ENCODE measurements at regions not wholly inside any gene's neighbourhood (a gene's known extent, or its start where the extent isn't known, plus 50 kb on each side); places are given as distances from the start of the nearest gene placed in this dataset.

GRCh38 chr4:23279377-23279986 lies 586.7 kb downstream of the GBA3 start:
- H3K27me3 ChIP-seq: no peaks in the 10 kb centered on the region
- H3K27ac ChIP-seq: no peak overlapping the region
- TF ChIP-seq, protein P1, sequence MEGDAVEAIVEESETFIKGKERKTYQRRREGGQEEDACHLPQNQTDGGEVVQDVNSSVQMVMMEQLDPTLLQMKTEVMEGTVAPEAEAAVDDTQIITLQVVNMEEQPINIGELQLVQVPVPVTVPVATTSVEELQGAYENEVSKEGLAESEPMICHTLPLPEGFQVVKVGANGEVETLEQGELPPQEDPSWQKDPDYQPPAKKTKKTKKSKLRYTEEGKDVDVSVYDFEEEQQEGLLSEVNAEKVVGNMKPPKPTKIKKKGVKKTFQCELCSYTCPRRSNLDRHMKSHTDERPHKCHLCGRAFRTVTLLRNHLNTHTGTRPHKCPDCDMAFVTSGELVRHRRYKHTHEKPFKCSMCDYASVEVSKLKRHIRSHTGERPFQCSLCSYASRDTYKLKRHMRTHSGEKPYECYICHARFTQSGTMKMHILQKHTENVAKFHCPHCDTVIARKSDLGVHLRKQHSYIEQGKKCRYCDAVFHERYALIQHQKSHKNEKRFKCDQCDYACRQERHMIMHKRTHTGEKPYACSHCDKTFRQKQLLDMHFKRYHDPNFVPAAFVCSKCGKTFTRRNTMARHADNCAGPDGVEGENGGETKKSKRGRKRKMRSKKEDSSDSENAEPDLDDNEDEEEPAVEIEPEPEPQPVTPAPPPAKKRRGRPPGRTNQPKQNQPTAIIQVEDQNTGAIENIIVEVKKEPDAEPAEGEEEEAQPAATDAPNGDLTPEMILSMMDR (IDR thresholded peaks at IDR 0.05): no peak
- intact Hi-C loops (cut with DNase I): no loop called here
- H3K9me3 ChIP-seq: no peaks in the 10 kb centered on the region
- no peaks in the 10 kb centered on the region for H3K4me1 ChIP-seq
- no peak for DNase-seq (ENCODE audit: low spot score in 2 of 2)
- no peak overlapping the region for H3K4me3 ChIP-seq
- H3K36me3 ChIP-seq: no peaks in the 10 kb centered on the region

DNA sequence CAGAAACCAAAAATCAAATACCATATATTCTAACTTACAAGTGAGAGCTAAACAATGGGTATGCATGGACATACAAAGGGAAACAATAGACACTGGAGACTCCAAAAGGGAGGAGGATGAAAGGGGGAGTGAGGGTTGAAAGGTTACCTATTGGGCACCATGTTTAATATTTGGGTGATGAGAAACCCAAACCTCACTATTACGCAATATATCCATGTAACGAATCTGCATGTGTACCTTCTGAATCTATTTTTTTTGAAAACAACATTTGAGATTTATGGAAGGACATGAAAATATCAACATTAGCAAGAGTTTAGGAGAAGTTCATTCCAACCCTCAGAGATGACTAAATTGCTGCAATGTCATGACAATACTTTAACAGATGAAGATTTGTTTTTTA lies 586.1 kb downstream of the GBA3 start:
- TF ChIP-seq, protein P1 (IDR thresholded peaks at IDR 0.05): no peak
- Histone ChIP-seq H3K36me3 (no peaks in the 10 kb centered on the region), H3K4me1 (no peaks in the 10 kb centered on the region), H3K9me3 (no peaks in the 10 kb centered on the region), H3K4me3 (no peak overlapping the region), H3K27ac (no peak overlapping the region), H3K27me3 (no peaks in the 10 kb centered on the region)
- DNase-seq (ENCODE audit: low spot score in 2 of 2): no peak
- intact Hi-C loops (cut with DNase I): no loop called here

DNA sequence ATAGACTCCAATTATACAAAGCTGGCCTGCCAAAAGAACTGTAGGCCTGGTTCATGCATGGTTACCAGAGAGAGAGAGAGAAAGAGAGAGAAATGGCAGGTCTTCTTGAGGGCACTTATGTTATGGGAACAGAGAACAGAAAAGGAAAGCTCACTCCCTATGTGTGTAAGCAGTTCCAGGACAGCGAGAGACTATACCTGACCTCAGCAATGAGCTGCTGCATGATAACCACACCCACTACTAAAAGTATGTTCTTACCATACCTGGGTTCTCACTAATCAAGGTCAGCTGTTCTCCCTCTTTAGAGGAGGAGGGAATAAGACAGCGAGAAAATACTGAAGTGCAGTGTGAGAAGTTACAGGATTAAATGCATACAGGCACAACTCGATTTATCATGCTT lies 583.3 kb downstream of the GBA3 start:
- Histone ChIP-seq H3K4me3 (no peak overlapping the region), H3K27me3 (no peaks in the 10 kb centered on the region), H3K9me3 (no peaks in the 10 kb centered on the region), H3K4me1 (no peaks in the 10 kb centered on the region), H3K36me3 (no peaks in the 10 kb centered on the region), H3K27ac (no peak overlapping the region)
- intact Hi-C loops (cut with DNase I): no loop called here
- TF ChIP-seq, protein P1 (IDR thresholded peaks at IDR 0.05): no peak
- no peak for DNase-seq (ENCODE audit: low spot score in 2 of 2)

DNA sequence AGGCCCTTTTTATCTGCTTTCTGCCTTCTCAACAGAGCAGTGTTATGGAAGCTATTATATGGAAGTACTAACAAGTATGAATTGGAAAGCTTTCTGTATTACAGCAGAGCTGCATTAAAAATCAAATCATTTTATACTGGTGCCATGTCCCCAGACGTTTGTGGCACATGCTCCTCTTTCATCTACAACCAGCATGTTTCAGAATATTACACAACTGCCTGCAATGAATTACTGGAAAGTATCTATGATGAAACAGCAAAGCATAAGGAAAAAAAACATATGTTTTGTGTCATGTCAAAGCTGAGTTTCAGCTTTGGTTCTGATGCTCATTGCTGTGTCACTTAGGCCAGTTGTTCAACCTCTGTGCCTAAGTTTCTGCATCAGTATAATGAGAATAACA lies 576.8 kb downstream of the GBA3 start:
- TF ChIP-seq, protein P1 (IDR thresholded peaks at IDR 0.05): no peak
- intact Hi-C loops (cut with DNase I): no loop called here
- Histone ChIP-seq H3K4me1 (no peaks in the 10 kb centered on the region), H3K27ac (no peak overlapping the region), H3K27me3 (no peaks in the 10 kb centered on the region), H3K36me3 (no peaks in the 10 kb centered on the region), H3K9me3 (no peaks in the 10 kb centered on the region), H3K4me3 (no peak overlapping the region)
- DNase-seq (ENCODE audit: low spot score in 2 of 2): no peak

DNA sequence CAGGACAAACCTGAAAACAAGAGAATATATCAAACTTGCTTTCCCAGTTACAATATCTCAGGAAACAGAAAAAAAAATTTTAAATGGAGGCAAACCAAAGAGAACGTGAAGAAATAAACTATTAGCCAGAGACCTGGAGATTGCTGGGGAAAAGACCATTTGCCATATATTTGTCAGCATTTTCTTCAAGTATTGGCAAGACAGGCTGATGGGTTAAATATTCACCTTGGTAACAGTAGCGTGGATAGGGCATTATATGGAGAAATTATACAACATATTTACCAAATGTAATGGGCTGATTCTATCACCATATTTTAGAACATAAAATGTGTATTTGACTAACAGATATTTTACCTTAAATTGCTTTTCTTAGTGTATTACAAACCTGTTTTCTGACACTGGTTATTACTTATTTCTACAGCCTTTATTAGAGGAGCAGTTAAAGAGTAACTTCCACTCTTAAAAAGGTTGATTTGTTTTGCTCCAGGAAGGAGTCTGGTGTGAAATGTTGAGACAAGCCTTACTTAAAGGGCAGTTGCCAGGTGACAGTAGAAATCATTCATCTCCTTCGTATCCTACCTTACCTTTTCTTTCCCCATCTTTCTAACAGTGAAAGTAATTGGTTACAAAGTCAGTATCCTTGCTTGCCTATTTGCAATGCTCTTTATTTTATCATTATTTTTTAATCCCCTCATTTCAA lies 575.5 kb downstream of the GBA3 start:
- Histone ChIP-seq H3K4me3 (no peak overlapping the region), H3K27ac (no peak overlapping the region), H3K36me3 (no peaks in the 10 kb centered on the region), H3K9me3 (no peaks in the 10 kb centered on the region), H3K27me3 (no peaks in the 10 kb centered on the region), H3K4me1 (no peaks in the 10 kb centered on the region)
- TF ChIP-seq, protein P1 (IDR thresholded peaks at IDR 0.05): no peak
- DNase-seq (ENCODE audit: low spot score in 2 of 2): no peak
- intact Hi-C loops (cut with DNase I): no loop called here
